Adipocyte (in vitro differentiated cells): ENCODE measurements at regions not wholly inside any gene's neighbourhood (a gene's known extent, or its start where the extent isn't known, plus 50 kb on each side); places are given as distances from the start of the nearest gene placed in this dataset.

Experiments used
- DNase-seq: peaks from one replicate; pipeline ENCODE4 v3.0.0-alpha.2; 2015; ENCODE audit warnings: low read depth
- H3K27me3 ChIP-seq: replicated peaks from 2 replicates; pipeline ENCODE4 v1.7.0; 2013; ENCODE audit warnings: mild to moderate bottlenecking, low read length, moderate library complexity; ENCODE audit not compliant: control insufficient read depth, insufficient read depth
- H3K36me3 ChIP-seq: 2 replicates; pipeline ENCODE4 v1.7.0; 2013; ENCODE audit warnings: low read length, mild to moderate bottlenecking, moderate library complexity; ENCODE audit not compliant: control insufficient read depth, insufficient read depth, severe bottlenecking
- H3K4me1 ChIP-seq: 2 replicates; pipeline ENCODE4 v1.7.0; 2013; ENCODE audit warnings: mild to moderate bottlenecking, low read length, moderate library complexity; ENCODE audit not compliant: control insufficient read depth, insufficient read depth
- H3K4me3 ChIP-seq: 2 replicates; pipeline ENCODE4 v1.7.0; 2013; ENCODE audit warnings: mild to moderate bottlenecking, low read length, moderate library complexity
- H3K9ac ChIP-seq: 2 replicates; pipeline ENCODE4 v1.7.0; 2013; ENCODE audit warnings: mild to moderate bottlenecking, low read length, moderate library complexity
- H3K9me3 ChIP-seq: 2 replicates; pipeline ENCODE4 v1.7.0; 2013; ENCODE audit warnings: mild to moderate bottlenecking, low read length, moderate library complexity; ENCODE audit not compliant: control insufficient read depth

DNA sequence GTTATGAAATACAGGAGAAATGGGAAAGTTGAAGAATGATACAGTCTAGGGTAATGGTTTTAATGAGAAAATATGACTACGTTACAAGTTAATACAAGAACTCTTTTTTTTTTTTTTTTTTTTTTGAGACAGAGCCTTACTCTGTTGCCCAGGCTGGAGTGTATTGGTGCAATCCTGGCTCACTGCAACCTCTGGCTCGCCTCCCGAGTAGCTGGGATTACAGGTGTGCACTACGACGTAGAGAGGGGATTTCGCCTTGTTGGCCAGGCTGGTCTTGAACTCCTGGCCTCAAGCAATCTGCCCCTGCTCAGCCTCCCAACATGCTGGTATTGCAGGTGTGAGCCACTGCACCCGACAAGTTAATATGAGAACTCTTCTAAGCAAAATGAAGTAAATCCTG lies 77.1 kb upstream of the SELENOP start:
- Histone ChIP-seq H3K27me3 (no peaks in the 10 kb centered on the region), H3K9me3 (no peaks in the 10 kb centered on the region), H3K4me1 (peaks cover 10% of the 10 kb centered on the region), H3K4me3 (no peak overlapping the region), H3K36me3 (no peaks in the 10 kb centered on the region), H3K9ac (no peak overlapping the region)
- DNase-seq = no peak

DNA sequence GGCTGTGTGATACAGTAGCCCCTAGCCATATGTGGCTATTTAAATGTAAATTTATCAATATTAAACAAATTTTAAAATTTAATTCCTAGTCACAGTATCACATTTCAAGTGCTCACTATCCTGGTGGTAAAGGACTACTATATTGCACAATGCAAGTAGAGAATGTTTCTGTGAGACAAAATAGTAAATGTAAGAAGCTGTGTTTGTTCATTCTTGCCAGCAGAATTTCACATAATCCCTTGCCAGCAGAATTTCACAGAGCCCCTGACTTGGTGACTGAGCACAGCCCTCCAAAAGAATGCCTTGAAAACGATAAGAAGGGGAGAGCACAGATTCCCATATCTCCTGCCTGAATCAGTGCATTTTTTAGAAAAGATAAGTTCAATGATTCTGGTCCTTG lies 75.9 kb upstream of the SELENOP start:
- no peak overlapping the region for H3K9ac ChIP-seq
- H3K9me3 ChIP-seq = no peaks in the 10 kb centered on the region
- H3K4me3 ChIP-seq = peak overlapping the region; percentile 1

DNA sequence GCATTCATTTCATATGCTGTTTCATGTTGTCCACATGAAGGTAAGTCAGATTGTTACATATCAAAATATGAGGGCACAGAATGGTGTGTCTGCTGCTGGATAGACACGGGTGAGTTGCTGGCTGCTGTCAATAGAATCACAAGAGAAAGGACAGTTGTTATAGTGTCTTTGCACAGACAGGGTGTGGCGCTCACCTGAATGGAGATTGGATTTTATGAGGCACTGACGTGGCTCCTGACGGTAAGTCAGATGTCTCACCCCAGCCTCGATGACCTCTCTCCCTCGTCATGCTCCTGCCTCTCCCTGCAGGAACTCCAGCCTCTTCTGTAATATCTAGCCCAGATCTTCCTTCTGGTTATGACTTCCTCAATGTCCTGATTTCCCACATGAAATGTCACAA lies 75.4 kb upstream of the SELENOP start:
- Histone ChIP-seq H3K36me3 (no peaks in the 10 kb centered on the region), H3K27me3 (no peaks in the 10 kb centered on the region), H3K9ac (no peak overlapping the region), H3K4me3 (peak overlapping the region; percentile 1), H3K9me3 (no peaks in the 10 kb centered on the region), H3K4me1 (peaks cover 10% of the 10 kb centered on the region)
- no peak for DNase-seq

More for the DNA sequence above, 75.9 kb upstream of the SELENOP start:
- Histone ChIP-seq H3K27me3 (no peaks in the 10 kb centered on the region), H3K4me1 (peaks cover 10% of the 10 kb centered on the region), H3K36me3 (no peaks in the 10 kb centered on the region)
- peak; percentile 73 for DNase-seq

DNA sequence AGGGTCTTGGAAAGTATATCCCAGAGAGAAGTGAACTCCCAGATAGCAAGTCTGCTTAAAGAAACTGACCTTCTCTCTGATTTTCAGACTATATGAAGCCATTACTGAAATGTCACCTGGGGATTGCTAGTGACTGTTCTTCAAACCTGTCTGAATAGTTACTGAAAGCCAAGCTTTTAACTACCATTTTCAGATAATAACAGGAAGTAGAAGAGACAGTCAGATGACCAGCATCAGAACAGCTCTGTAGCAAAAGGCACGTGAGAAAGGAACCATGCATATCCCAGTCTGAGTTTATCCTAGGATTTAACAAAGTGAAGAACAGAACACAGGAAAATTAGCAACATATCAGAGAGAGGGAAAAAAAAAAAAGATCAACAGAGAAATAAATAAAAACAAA lies 74.9 kb upstream of the SELENOP start:
- DNase-seq = no peak
- Histone ChIP-seq H3K9ac (no peak overlapping the region), H3K27me3 (no peaks in the 10 kb centered on the region), H3K9me3 (no peaks in the 10 kb centered on the region), H3K4me3 (no peak overlapping the region), H3K36me3 (no peaks in the 10 kb centered on the region), H3K4me1 (peaks cover 10% of the 10 kb centered on the region)

DNA sequence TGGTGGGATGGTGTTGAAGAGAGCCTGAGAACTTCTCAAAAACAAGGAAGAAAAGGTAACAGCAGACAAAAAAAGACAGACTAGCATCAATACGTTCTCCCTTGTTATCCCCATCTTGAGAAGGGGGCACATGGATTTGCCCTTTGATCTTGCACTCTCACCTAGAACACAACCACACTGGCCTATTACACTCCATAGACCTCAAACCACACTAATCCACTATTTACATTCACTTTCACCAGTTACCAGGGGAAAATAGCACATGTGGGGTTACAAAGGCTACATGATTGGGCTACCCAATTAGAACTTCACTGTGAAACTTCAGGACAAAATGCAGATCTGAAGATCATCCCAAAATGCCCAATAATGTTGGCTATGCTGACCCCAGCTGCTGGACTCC lies 72.6 kb upstream of the SELENOP start:
- no peak for DNase-seq
- no peak overlapping the region for H3K9ac ChIP-seq
- no peaks in the 10 kb centered on the region for H3K36me3 ChIP-seq
- H3K27me3 ChIP-seq = no peaks in the 10 kb centered on the region
- H3K4me1 ChIP-seq = peaks cover 15% of the 10 kb centered on the region
- no peak overlapping the region for H3K4me3 ChIP-seq
- no peaks in the 10 kb centered on the region for H3K9me3 ChIP-seq

DNA sequence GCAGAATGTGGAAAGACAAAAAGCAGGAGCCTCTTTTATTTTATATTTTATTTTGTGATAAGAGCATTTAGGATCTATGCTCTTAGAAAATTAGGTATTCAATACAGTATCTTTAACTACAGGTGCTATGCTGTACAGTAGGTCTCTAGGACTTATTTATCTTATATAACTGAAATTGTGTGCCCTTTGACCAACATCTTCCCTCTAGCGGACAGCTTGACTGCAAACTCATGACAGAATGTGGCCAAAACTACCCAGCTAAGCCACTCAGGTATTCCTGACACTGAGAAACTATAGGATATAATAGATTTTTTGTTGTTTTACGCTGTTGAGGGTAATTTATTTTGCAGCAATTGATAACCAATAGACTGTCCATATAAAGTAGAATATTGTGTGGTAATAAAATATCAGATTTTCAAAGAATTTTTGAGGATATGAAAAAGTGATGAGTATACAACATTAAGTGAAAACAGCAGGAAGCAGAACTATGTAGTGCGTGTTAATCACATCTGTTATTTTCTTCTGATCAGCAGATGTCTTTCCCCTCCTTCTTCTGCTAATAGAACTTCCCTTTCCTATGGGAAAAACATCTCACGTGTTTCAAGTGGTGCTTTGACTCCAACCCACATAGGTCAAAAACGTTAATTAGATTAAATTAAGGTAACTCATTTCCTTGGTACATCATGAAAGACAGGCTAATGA lies 69.9 kb upstream of the SELENOP start:
- Histone ChIP-seq H3K9me3 (no peaks in the 10 kb centered on the region), H3K36me3 (no peaks in the 10 kb centered on the region), H3K4me1 (peaks cover 5% of the 10 kb centered on the region), H3K4me3 (no peak overlapping the region), H3K27me3 (no peaks in the 10 kb centered on the region), H3K9ac (no peak overlapping the region)
- no peak for DNase-seq

DNA sequence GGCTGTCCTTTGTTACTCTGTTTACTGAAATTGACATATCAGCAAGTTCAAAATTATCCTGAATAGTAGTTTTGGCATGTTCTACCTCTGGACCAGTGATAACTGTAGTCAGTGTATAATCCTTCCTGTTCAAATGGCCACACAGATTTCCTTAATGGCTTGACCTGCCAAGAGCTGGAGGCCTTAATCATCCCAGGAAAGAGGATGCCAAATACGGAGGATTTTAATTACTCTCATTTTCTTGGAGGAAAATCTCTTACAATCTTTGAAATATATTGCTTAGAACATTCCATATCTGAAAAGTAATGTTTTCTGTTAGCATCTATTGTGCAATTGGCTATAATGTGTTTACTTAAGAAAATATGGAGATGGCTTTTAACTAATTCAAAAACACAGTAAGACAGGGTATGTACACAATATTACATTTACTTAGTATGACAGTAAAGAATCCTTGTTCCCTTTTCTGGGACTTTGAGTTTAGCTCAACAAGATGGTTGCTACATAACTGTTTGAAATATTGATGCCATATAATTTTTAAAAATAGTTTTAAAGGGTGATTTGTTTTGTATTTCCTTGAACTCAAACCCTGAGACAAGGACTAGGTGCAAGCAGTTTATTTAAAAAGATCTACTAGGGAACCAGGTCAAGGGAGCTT lies 68.9 kb upstream of the SELENOP start:
- Histone ChIP-seq H3K4me3 (no peak overlapping the region), H3K27me3 (no peaks in the 10 kb centered on the region), H3K9ac (no peak overlapping the region), H3K9me3 (no peaks in the 10 kb centered on the region), H3K36me3 (no peaks in the 10 kb centered on the region), H3K4me1 (peaks cover 5% of the 10 kb centered on the region)
- peak; percentile 73 for DNase-seq

DNA sequence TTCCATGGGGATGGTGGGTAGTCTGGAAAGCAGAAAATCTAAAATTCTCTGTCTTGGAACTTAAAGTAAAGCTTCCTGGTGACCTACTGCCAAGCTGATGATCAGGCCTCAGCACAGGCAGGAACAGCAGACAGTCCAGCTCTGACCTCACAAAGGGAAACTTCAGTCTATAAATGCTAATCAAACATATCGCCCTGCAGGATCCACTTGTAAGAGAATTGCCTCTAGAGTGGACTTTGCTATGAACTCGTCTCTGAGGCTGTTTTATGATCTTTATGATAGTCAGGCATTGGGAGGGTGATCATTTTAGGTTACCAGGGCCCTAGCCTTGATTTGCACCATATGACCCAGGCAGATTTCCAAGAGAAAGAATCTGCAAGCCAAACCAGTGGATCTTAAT lies 67.6 kb upstream of the SELENOP start:
- no peak overlapping the region for H3K4me3 ChIP-seq
- H3K9me3 ChIP-seq = no peaks in the 10 kb centered on the region
- no peaks in the 10 kb centered on the region for H3K27me3 ChIP-seq
- no peak overlapping the region for H3K9ac ChIP-seq
- H3K4me1 ChIP-seq = peaks cover 5% of the 10 kb centered on the region
- DNase-seq = no peak
- H3K36me3 ChIP-seq = no peaks in the 10 kb centered on the region

DNA sequence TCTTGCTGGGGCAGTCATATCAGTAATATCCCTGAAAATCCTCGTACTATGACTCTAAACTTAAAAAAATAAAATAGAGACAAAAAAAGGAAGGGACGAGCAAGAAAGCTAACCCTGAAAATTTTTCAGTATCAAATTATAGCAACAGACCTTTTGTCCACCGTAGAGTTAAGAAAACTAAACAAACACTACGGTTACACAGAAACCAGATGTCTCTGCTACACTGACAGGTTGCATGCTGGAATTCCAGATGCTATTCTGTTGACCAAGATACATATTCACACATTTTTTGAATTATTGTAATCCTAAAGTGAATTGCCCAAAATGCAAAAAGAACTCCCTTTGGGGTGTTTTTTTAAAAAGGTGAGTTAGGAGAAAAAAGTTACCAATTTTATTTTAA lies 66.9 kb upstream of the SELENOP start:
- no peaks in the 10 kb centered on the region for H3K27me3 ChIP-seq
- no peak overlapping the region for H3K9ac ChIP-seq
- H3K9me3 ChIP-seq = no peaks in the 10 kb centered on the region
- peaks cover 5% of the 10 kb centered on the region for H3K4me1 ChIP-seq
- DNase-seq = peak; percentile 27
- no peaks in the 10 kb centered on the region for H3K36me3 ChIP-seq
- H3K4me3 ChIP-seq = no peak overlapping the region

DNA sequence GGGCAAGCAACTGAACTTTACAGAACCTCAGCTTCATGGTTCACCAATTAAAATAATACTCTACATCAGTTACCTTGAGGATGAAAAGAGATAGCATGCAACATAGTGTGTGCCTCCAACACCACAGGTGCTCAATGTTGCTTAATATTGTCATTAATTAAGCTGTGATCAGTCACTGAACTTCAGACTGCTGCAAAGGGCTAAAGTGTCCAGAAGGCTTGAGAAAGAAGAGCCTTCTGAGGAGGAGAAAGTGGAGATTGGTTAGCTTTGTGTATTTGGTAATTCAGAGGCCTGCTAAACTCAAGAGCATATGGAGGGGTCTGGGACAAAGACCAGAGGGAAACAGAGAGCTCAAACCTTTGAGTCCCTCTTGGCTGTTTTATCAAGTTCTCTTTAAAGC lies 66.3 kb upstream of the SELENOP start:
- Histone ChIP-seq H3K9me3 (no peaks in the 10 kb centered on the region), H3K27me3 (no peaks in the 10 kb centered on the region), H3K36me3 (no peaks in the 10 kb centered on the region), H3K4me3 (no peak overlapping the region), H3K4me1 (peaks cover 5% of the 10 kb centered on the region), H3K9ac (no peak overlapping the region)
- DNase-seq = no peak

DNA sequence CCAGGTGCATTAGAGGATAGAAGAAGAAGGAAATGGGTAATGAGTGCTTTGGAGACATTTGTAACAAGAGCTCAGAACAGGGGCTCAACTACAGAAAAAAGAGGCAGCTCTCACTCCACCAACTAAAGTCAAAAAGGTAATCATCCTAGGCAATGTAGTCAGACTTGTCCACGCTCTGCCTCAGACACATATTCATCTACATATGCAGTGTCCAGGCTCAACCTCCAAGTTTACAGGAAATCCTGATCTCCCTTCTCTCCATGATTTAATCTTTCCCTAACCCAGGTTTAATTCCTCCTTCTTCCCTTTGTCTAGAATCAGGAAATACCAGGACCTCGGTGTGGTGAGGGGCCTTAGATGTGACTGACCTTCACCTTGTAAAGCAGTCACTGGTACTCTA lies 65.7 kb upstream of the SELENOP start:
- DNase-seq = no peak
- no peak overlapping the region for H3K4me3 ChIP-seq
- no peaks in the 10 kb centered on the region for H3K36me3 ChIP-seq
- no peak overlapping the region for H3K9ac ChIP-seq
- no peaks in the 10 kb centered on the region for H3K27me3 ChIP-seq
- peaks cover 5% of the 10 kb centered on the region for H3K4me1 ChIP-seq
- H3K9me3 ChIP-seq = no peaks in the 10 kb centered on the region
